ENCODE measurements at regions not wholly inside any gene's neighbourhood (a gene's known extent, or its start where the extent isn't known, plus 50 kb on each side); places are given as distances from the start of the nearest gene placed in this dataset.

GRCh38 chr3:124373524-124373923, 356.7 kb upstream of the UMPS start:
- DNase-seq: no peak

GRCh38 chr3:124374583-124374982, 355.7 kb upstream of the UMPS start:
- DNase-seq: no peak

- DNase-seq: no peak
Observed at GRCh38 chr3:124381575-124382333, 348.5 kb upstream of the UMPS start.

- DNase-seq: peak; percentile 23
Observed at GRCh38 chr3:124383051-124383450, 347.2 kb upstream of the UMPS start.

GRCh38 chr3:124383846-124384466, 346.3 kb upstream of the UMPS start:
- no peak for DNase-seq

- DNase-seq: no peak
Observed at GRCh38 chr3:124384527-124384926, 345.7 kb upstream of the UMPS start.

GRCh38 chr3:124385996-124386395, 344.3 kb upstream of the UMPS start:
- no peak for DNase-seq

- DNase-seq: no peak
Observed at GRCh38 chr3:124386996-124387595, 343.2 kb upstream of the UMPS start.

- DNase-seq: no peak
Observed at GRCh38 chr3:124391774-124392173, 338.5 kb upstream of the UMPS start.

GRCh38 chr3:124393340-124393739, 336.9 kb upstream of the UMPS start:
- no peak for DNase-seq

GRCh38 chr3:124395162-124395561, 335.1 kb upstream of the UMPS start:
- DNase-seq: no peak

- DNase-seq: peak; percentile 5
Observed at GRCh38 chr3:124395584-124396338, 334.5 kb upstream of the UMPS start.

GRCh38 chr3:124396339-124396950, 333.8 kb upstream of the UMPS start:
- no peak for DNase-seq

- no peak for DNase-seq
Observed at GRCh38 chr3:124397088-124397487, 333.2 kb upstream of the UMPS start.

GRCh38 chr3:124398594-124398993, 331.7 kb upstream of the UMPS start:
- no peak for DNase-seq

- DNase-seq: no peak
Observed at GRCh38 chr3:124401843-124402242, 328.4 kb upstream of the UMPS start.

GRCh38 chr3:124402791-124403190, 327.5 kb upstream of the UMPS start:
- no peak for DNase-seq

GRCh38 chr3:124404621-124405020, 325.6 kb upstream of the UMPS start:
- no peak for DNase-seq

- DNase-seq: no peak
Observed at GRCh38 chr3:124407260-124407659, 323.0 kb upstream of the UMPS start.

- DNase-seq: no peak
Observed at GRCh38 chr3:124409650-124410275, 320.5 kb upstream of the UMPS start.

GRCh38 chr3:124410471-124410870, 319.8 kb upstream of the UMPS start:
- DNase-seq: no peak

GRCh38 chr3:124411728-124412127, 318.5 kb upstream of the UMPS start:
- DNase-seq: no peak

- DNase-seq: no peak
Observed at GRCh38 chr3:124412644-124413043, 317.6 kb upstream of the UMPS start.
